H1 (cell line): ENCODE measurements at regions not wholly inside any gene's neighbourhood (a gene's known extent, or its start where the extent isn't known, plus 50 kb on each side); places are given as distances from the start of the nearest gene placed in this dataset.

Experiments used
- ASH2L ChIP-seq: fragments of 200-600, 300-600 bp; sonication (generic); IDR thresholded peaks from one replicate; pipeline ENCODE4 v1.7.1; 2017; ENCODE audit warnings: low read length
- ATF2 ChIP-seq: IDR thresholded peaks from 2 replicates; pipeline ENCODE4 v1.6.1; 2012; ENCODE audit warnings: low read length, inconsistent platforms
- KDM1A ChIP-seq: fragments of 200-600, 300-600 bp; sonication (generic); IDR thresholded peaks from 2 replicates; pipeline ENCODE4 v1.7.1; 2016; ENCODE audit warnings: mild to moderate bottlenecking, low read length, borderline replicate concordance
- MAX ChIP-seq: IDR thresholded peaks from 2 replicates; pipeline ENCODE4 v1.6.1; 2012; ENCODE audit warnings: inconsistent platforms
- RFX5 ChIP-seq: IDR thresholded peaks from 2 replicates; pipeline ENCODE4 v1.6.1; 2011; ENCODE audit warnings: low read depth, low read length, improper control_type of control experiment, borderline replicate concordance
- SIX5 ChIP-seq: IDR thresholded peaks from 2 replicates; pipeline ENCODE4 v1.6.1; 2011; ENCODE audit warnings: mild to moderate bottlenecking, low read depth, low read length
- SUZ12 ChIP-seq: fragments of 200-600 bp; sonication (generic); IDR thresholded peaks from 2 replicates; pipeline ENCODE4 v1.6.1; 2012; ENCODE audit warnings: mild to moderate bottlenecking, inconsistent platforms, low read length, moderate library complexity, mixed read lengths

DNA sequence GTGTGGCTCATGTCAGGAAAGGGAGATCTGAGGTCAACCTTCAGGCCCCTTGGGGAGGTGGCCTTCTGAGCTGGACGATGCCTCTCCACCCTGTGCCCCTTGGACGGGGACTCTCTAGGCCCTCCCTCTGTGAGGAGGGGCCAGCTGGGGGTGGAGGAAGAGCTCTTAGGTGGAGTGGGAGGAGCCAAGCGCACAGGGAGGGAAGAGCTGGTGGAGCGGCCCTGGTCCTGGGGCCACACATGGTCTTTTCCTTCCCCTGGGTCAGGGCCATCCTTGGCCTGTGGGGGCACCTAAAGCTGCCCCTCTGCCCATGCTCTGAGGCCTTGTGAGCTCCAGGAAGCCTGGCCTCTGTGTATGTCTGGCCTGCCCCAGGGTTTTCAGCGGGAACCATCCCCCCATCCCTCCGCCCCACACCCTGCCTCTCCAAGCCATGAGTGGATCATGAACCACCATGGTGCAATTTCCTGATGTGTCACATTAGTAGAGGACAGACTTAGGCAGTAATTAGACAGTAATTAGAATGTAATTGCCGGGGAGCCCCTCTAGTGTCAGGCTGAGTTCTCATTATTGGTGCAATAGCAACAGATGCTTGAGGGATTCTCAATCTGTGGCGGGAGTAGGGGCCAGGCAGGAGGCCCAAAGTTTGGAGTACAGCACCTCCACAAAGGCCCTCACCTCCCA is 63.0 kb downstream of the GLI2 start (continued):
- TF ChIP-seq KDM1A (no peak), ATF2 (no peak), SUZ12 (no peak), RFX5 (no peak), MAX (no peak), ASH2L (no peak), SIX5 (no peak)
